HUES64 (cell line): ENCODE measurements at regions not wholly inside any gene's neighbourhood (a gene's known extent, or its start where the extent isn't known, plus 50 kb on each side); places are given as distances from the start of the nearest gene placed in this dataset.

ENCODE experiments used
- H3K27ac ChIP-seq: 2 replicates; pipeline ENCODE4 v1.7.0; 2013; ENCODE audit warnings: low read depth, low read length, inconsistent platforms
- H3K27me3 ChIP-seq: 2 replicates; pipeline ENCODE4 v1.6.1; 2013; ENCODE audit warnings: mild to moderate bottlenecking, low read length; ENCODE audit not compliant: insufficient read depth
- H3K36me3 ChIP-seq: 2 replicates; pipeline ENCODE4 v1.6.1; 2013; ENCODE audit warnings: mild to moderate bottlenecking, low read length; ENCODE audit not compliant: insufficient read depth
- H3K4me1 ChIP-seq: 2 replicates; pipeline ENCODE4 v1.6.1; 2013; ENCODE audit warnings: mild to moderate bottlenecking, low read length, moderate library complexity; ENCODE audit not compliant: insufficient read depth
- H3K4me3 ChIP-seq: 2 replicates; pipeline ENCODE4 v1.5.1; 2013; ENCODE audit warnings: mild to moderate bottlenecking, low read length, moderate library complexity
- H3K9ac ChIP-seq: 2 replicates; pipeline ENCODE4 v1.6.1; 2013; ENCODE audit warnings: mild to moderate bottlenecking, low read depth, low read length
- H3K9me3 ChIP-seq: 2 replicates; pipeline ENCODE4 v1.6.1; 2013; ENCODE audit warnings: low read depth, low read length; ENCODE audit not compliant: insufficient read depth
- WGBS: fragments of 150-250, 120-280 bp; methylation state at CpG from one replicate; pipeline ENCODE4 v1.1.7; 2013; ENCODE audit warnings: missing lambda C conversion rate; 5-methylcytosine and 5-hydroxymethylcytosine counted together

- no peaks in the 10 kb centered on the region for H3K9me3 ChIP-seq
- H3K36me3 ChIP-seq: no peaks in the 10 kb centered on the region
- no peak overlapping the region for H3K4me3 ChIP-seq
- no peaks in the 10 kb centered on the region for H3K27me3 ChIP-seq
- no peak overlapping the region for H3K27ac ChIP-seq
- H3K9ac ChIP-seq: no peak overlapping the region
- H3K4me1 ChIP-seq: peaks cover 24% of the 10 kb centered on the region
- 69% methylated on average over 3 of the region's 3 CpGs for WGBS
Observed at GRCh38 chr6:94074764-94075163, 655.4 kb upstream of the EPHA7 start.

GRCh38 chr6:94071835-94072234 lies 652.5 kb upstream of the EPHA7 start:
- no CpG with 5 or more reads among the region's 1 CpG for WGBS
- Histone ChIP-seq H3K27me3 (no peaks in the 10 kb centered on the region), H3K36me3 (no peaks in the 10 kb centered on the region), H3K9ac (no peak overlapping the region), H3K4me3 (no peak overlapping the region), H3K27ac (no peak overlapping the region; the same call in 1 of the 2 replicates), H3K9me3 (no peaks in the 10 kb centered on the region), H3K4me1 (peaks cover 24% of the 10 kb centered on the region)

GRCh38 chr6:94065707-94066337 lies 646.5 kb upstream of the EPHA7 start:
- 73% methylated on average over 6 of the region's 6 CpGs for WGBS

GRCh38 chr6:94052749-94053148 lies 633.4 kb upstream of the EPHA7 start:
- no peaks in the 10 kb centered on the region for H3K9me3 ChIP-seq
- no peaks in the 10 kb centered on the region for H3K27me3 ChIP-seq
- no peak overlapping the region for H3K9ac ChIP-seq
- no peaks in the 10 kb centered on the region for H3K36me3 ChIP-seq
- no peak overlapping the region for H3K27ac ChIP-seq
- peaks cover 44% of the 10 kb centered on the region for H3K4me1 ChIP-seq
- H3K4me3 ChIP-seq: no peak overlapping the region
- 50% methylated on average over 1 of the region's 1 CpG for WGBS

More at GRCh38 chr6:94065707-94066337, 646.5 kb upstream of the EPHA7 start:
- no peaks in the 10 kb centered on the region for H3K27me3 ChIP-seq
- H3K9me3 ChIP-seq: no peaks in the 10 kb centered on the region
- H3K9ac ChIP-seq: no peak overlapping the region
- H3K4me1 ChIP-seq: peaks cover 29% of the 10 kb centered on the region
- H3K27ac ChIP-seq: no peak overlapping the region; the same call in 1 of the 2 replicates
- H3K36me3 ChIP-seq: no peaks in the 10 kb centered on the region
- H3K4me3 ChIP-seq: no peak overlapping the region

GRCh38 chr6:94050515-94050914 lies 631.2 kb upstream of the EPHA7 start:
- Histone ChIP-seq H3K36me3 (no peaks in the 10 kb centered on the region), H3K27ac (no peak overlapping the region), H3K27me3 (no peaks in the 10 kb centered on the region), H3K9me3 (no peaks in the 10 kb centered on the region), H3K9ac (no peak overlapping the region), H3K4me3 (no peak overlapping the region), H3K4me1 (peaks cover 60% of the 10 kb centered on the region)
- WGBS: 63% methylated on average over 2 of the region's 3 CpGs

GRCh38 chr6:94049001-94049400 lies 629.6 kb upstream of the EPHA7 start:
- Histone ChIP-seq H3K27ac (no peak overlapping the region), H3K9ac (no peak overlapping the region), H3K4me3 (no peak overlapping the region), H3K36me3 (no peaks in the 10 kb centered on the region), H3K27me3 (no peaks in the 10 kb centered on the region), H3K9me3 (no peaks in the 10 kb centered on the region), H3K4me1 (peaks cover 65% of the 10 kb centered on the region)

GRCh38 chr6:94045099-94045829 lies 625.9 kb upstream of the EPHA7 start:
- no peaks in the 10 kb centered on the region for H3K36me3 ChIP-seq
- H3K4me1 ChIP-seq: peaks cover 76% of the 10 kb centered on the region
- no peak overlapping the region; the same call in 1 of the 2 replicates for H3K4me3 ChIP-seq
- no peaks in the 10 kb centered on the region for H3K9me3 ChIP-seq
- H3K27me3 ChIP-seq: no peaks in the 10 kb centered on the region
- H3K9ac ChIP-seq: peak overlapping the region; percentile 25; the same call in 1 of the 2 replicates
- WGBS: 57% methylated on average over 9 of the region's 12 CpGs
- H3K27ac ChIP-seq: peak overlapping the region; percentile 69

- 90% methylated on average over 2 of the region's 3 CpGs for WGBS
Observed at GRCh38 chr6:94041945-94042709, 622.8 kb upstream of the EPHA7 start.

GRCh38 chr6:94036024-94036423 lies 616.7 kb upstream of the EPHA7 start:
- no peak overlapping the region for H3K27ac ChIP-seq
- no peak overlapping the region for H3K4me3 ChIP-seq
- H3K9me3 ChIP-seq: peaks cover 37% of the 10 kb centered on the region
- no peaks in the 10 kb centered on the region for H3K4me1 ChIP-seq
- no peaks in the 10 kb centered on the region for H3K36me3 ChIP-seq
- H3K9ac ChIP-seq: no peak overlapping the region
- H3K27me3 ChIP-seq: no peaks in the 10 kb centered on the region
- WGBS: 93% methylated on average over 3 of the region's 3 CpGs

More at GRCh38 chr6:94041945-94042709, 622.8 kb upstream of the EPHA7 start:
- Histone ChIP-seq H3K27me3 (no peaks in the 10 kb centered on the region), H3K4me1 (peaks cover 51% of the 10 kb centered on the region), H3K9ac (no peak overlapping the region), H3K27ac (peak overlapping the region; percentile 39), H3K4me3 (no peak overlapping the region), H3K9me3 (peaks cover 19% of the 10 kb centered on the region), H3K36me3 (no peaks in the 10 kb centered on the region)

GRCh38 chr6:94027374-94027773 lies 608.0 kb upstream of the EPHA7 start:
- no peak overlapping the region for H3K4me3 ChIP-seq
- no peaks in the 10 kb centered on the region for H3K4me1 ChIP-seq
- no peaks in the 10 kb centered on the region for H3K27me3 ChIP-seq
- WGBS: 98% methylated on average over 1 of the region's 1 CpG
- H3K9ac ChIP-seq: no peak overlapping the region
- no peak overlapping the region for H3K27ac ChIP-seq
- no peaks in the 10 kb centered on the region for H3K36me3 ChIP-seq
- H3K9me3 ChIP-seq: 0 out of 2 replicates have a peak, but pooled peaks cover 3% of the 10 kb centered on the region

GRCh38 chr6:94026575-94026974 lies 607.2 kb upstream of the EPHA7 start:
- H3K4me3 ChIP-seq: no peak overlapping the region
- no peaks in the 10 kb centered on the region for H3K27me3 ChIP-seq
- 0 out of 2 replicates have a peak, but pooled peaks cover 3% of the 10 kb centered on the region for H3K9me3 ChIP-seq
- no peaks in the 10 kb centered on the region for H3K4me1 ChIP-seq
- H3K36me3 ChIP-seq: no peaks in the 10 kb centered on the region
- WGBS: 96% methylated on average over 8 of the region's 8 CpGs
- no peak overlapping the region for H3K9ac ChIP-seq
- no peak overlapping the region for H3K27ac ChIP-seq
